NCI-H524 treated with DMSO at 0.1 percent for 48 hours (cell line): ENCODE measurements at regions not wholly inside any gene's neighbourhood (a gene's known extent, or its start where the extent isn't known, plus 50 kb on each side); places are given as distances from the start of the nearest gene placed in this dataset.

ENCODE experiments used
- DNase-seq: peaks from one replicate; lab custom pipeline; 2025; lab: John Stamatoyannopoulos, UW

DNA sequence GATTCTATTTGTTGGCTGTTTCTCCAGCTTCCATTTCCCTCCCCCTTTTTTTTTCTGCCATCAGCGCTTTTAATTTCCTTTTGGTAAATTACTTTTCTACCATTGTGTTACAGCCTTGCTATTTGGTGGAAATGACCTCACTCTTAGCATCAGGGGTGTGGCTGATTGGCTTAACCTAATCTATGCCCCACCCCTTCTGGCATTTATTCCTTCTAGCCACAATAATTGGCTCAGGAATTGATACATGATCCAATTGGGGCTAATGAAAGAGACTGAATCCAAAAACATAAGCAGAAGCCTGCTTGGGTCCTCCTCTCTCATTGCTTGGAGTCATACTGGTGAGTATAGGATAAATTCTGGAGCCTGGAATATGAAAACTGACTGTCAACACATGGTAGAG, 402.4 kb upstream of the LRRC4C start:
- no peak for DNase-seq

DNA sequence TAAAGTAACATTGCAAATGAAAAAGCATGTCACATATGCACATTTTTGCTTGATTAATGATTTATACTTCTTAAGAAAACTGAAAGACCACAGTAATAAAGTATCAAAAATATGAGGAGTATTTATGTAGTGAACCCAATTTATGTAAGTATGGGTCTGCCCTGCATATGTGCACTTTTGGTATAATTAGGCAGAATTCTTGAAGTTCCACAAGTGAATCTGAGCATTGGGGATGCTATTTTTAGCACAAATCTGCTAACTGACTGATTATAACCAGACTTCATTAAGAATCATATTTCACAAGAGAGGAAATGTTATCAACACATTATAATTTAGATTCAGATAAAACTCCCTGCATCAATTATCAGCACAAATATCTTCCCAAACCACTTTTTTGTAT, 407.1 kb upstream of the LRRC4C start:
- no peak for DNase-seq

GRCh38 chr11:41868606-41869005, 409.2 kb upstream of the LRRC4C start:
- DNase-seq, result no peak

- DNase-seq, result no peak
Measured at GRCh38 chr11:41872426-41872825, 413.0 kb upstream of the LRRC4C start.

GRCh38 chr11:41872870-41873269, 413.4 kb upstream of the LRRC4C start:
- no peak for DNase-seq

- DNase-seq, result no peak
Measured at GRCh38 chr11:41878095-41878494, 418.6 kb upstream of the LRRC4C start.

DNA sequence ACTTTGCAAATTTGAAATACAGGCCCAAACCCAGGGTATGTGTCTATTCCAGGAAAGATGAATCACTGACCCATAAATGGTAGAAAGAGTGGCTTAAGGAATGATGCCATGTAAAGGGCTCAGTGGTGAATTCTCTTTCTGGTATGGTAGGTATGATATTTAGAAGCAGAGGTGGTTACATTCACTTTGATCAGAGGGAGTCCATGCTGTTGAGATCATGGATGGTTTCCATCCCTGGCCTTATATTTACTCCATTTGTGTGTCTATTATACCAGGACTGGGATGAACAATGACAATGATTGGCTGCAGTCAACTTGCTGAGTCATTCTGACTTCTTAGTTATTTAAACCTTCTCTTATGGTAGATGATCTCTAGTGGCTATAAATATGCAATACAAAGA, 419.8 kb upstream of the LRRC4C start:
- no peak for DNase-seq

DNA sequence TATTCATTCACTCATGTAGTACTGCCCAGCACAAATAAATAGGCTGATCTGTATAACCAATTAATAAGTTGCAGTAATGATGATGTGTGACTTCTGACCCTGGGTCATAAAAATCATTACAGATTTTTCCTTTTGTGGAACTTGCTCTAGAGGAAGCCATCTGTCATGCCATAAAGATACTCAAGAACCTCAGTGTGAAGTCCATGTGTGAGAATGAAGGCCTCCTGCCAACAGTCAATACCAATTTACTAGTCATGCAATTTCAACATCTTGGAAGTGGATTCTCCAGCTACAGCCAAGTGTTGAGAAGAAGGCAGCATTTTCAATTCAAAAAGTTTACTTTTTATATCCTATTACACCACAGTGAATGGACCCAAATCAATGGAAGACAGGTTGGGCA, 435.6 kb upstream of the LRRC4C start:
- DNase-seq, result no peak

- DNase-seq, result no peak
Measured at GRCh38 chr11:41897991-41898390, 438.5 kb upstream of the LRRC4C start.

GRCh38 chr11:41917900-41918299, 458.4 kb upstream of the LRRC4C start:
- no peak for DNase-seq

DNA sequence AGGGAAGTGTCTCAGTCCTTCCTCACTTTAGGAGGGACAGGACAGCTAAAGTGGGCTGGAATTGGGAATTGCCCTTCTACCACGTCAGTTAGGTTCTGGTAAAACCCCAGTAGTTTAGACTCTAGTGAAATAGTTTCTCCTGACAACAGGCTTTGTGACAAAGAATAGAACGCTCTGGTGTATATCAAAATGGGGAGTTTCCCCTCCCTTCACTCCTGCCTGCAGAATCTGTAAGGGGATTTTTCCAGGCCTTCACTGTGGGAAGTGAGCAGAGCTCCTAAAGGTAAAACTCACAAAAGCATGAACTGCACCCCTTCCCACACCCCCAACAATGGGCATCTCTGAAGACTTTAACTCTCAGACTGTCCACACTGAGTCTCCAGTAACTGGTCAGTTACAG, 460.9 kb upstream of the LRRC4C start:
- DNase-seq, result no peak

GRCh38 chr11:41921746-41922390, 462.4 kb upstream of the LRRC4C start:
- no peak for DNase-seq

DNA sequence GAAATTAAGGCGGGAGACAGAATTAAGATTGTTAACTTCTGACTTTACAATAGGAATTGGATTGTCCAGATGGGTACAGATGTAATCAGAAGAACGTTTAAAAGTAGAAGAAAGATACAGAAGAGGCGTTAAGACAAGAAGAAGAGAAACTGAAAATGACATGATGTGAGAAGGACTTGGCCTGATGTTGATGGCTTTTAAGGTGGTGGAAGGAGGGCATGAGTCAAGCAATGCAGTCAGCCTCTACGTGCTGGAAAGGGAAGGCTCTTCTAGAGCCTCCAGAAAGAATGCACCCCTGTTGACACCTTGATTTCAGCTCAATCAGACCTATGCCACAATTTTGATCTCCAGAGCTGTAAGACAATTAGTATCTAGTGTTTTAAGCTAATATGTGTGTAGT, 466.9 kb upstream of the LRRC4C start:
- no peak for DNase-seq

DNA sequence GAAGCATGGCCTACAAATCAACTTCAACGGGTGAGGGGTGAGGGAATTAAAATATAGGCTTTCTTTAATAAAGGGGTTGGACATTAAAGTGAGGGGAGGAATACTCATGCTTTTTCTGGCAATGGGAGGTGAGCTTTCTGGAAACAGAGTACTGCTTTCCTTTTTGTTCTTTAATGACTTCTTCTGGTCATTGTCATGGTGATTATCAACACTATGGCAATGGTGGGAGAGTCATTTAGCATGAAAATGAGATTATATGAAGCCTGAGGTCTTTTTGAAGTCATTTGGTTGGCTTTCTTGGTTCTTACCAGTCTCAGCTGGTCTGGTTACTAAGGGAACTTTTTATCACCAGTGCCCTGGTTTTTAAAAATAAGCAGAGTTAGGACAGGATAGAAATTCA, 475.8 kb upstream of the LRRC4C start:
- DNase-seq, result no peak

- no peak for DNase-seq
Measured at GRCh38 chr11:41935795-41936194, 476.3 kb upstream of the LRRC4C start.

DNA sequence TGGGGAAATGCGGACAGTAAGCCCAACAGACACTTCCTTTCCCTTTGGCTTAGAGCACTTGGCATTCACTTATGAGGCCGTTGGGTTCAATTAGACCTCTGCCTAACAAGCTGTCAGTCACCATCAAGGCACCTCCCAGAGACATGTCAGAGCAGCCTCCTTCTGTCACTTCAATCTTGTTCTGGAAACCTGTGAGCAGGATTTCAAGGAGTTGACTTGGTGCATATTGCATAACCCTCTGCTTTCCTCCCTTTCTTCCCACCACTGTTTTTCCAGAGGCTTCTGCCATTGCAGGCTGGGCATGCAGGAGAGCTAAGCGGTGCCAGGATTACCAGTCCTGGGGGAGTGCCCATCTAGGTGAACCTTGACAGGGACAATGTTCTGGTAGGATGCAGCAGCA, 484.2 kb upstream of the LRRC4C start:
- no peak for DNase-seq

- DNase-seq, result no peak
Measured at GRCh38 chr11:41947392-41947791, 487.9 kb upstream of the LRRC4C start.

DNA sequence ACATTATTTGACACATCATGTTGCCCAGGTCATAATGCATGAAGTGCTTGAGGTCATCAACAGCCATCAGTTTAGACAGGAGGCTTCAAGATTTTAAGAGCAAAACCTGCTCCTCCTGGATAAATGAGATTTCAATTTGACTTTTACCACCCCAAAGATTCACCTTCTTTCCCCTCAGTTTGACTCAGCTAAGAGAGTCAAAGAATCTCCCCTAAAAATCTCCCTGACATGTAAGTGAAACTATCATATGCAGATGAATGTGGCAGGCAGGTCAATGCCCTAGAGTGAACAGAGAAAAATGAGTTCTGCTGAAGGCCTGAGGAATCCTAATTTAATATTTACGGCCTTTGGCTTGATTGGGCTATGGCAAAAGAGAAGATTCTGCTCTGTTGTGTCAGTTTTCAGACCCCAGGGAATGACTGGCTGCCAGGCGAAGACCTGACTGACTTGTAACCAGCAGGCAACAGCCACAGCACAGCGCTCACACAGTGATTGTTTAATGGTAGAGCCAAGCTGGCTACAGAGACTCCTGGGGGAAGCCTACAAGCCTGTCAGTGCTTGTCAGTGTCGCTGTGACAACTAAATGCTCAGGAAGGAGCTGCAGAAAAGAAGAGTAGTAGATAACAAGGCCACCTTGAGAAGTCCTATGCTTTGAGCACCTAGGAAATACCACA, 491.2 kb upstream of the LRRC4C start:
- DNase-seq, result no peak

GRCh38 chr11:41954034-41954433, 494.6 kb upstream of the LRRC4C start:
- DNase-seq, result no peak

- DNase-seq, result no peak
Measured at GRCh38 chr11:41955066-41955465, 495.6 kb upstream of the LRRC4C start.

- no peak for DNase-seq
Measured at GRCh38 chr11:41955635-41956400, 496.4 kb upstream of the LRRC4C start.

GRCh38 chr11:41963406-41963805, 504.0 kb upstream of the LRRC4C start:
- no peak for DNase-seq

DNA sequence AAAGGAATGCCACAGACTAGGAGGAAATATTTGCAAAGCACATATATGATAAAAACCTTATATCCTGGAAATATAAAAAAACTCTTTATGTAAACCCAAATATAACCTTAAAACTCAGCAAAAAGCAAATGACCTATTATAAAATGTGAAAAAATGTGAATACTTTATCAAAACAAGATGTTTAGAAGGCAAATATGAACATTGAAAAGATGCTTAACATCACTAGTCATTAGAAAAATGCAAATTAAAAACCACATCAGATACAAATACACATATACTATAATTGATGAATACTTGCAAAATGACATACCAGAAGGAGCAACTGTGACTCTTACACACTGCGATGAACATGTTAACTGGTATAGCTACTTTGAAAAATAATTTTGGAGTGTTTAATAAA, 511.2 kb upstream of the LRRC4C start:
- no peak for DNase-seq
